GM19035 (cell line): ENCODE measurements at regions not wholly inside any gene's neighbourhood (a gene's known extent, or its start where the extent isn't known, plus 50 kb on each side); places are given as distances from the start of the nearest gene placed in this dataset.

ENCODE experiments used
- ATAC-seq: cut with Tn5 transposase; IDR thresholded peaks from one replicate; pipeline ENCODE4 v1.9.1; 2021; ENCODE audit not compliant: unreplicated experiment

- no peak for ATAC-seq
These were observed 171.7 kb downstream of the ATPSCKMT start for GRCh38 chr5:10077791-10078545.

GRCh38 chr5:10073441-10074104 lies 176.1 kb downstream of the ATPSCKMT start:
- ATAC-seq: no peak

- peak; percentile 53 for ATAC-seq
These were observed 179.9 kb downstream of the ATPSCKMT start for GRCh38 chr5:10069637-10070313.

GRCh38 chr5:10065428-10066000 lies 184.2 kb downstream of the ATPSCKMT start:
- no peak for ATAC-seq

- ATAC-seq: no peak
These were observed 185.0 kb downstream of the ATPSCKMT start for GRCh38 chr5:10064546-10065195.

- ATAC-seq: no peak
These were observed 185.7 kb downstream of the ATPSCKMT start for GRCh38 chr5:10063997-10064396.

GRCh38 chr5:10059980-10060379 lies 189.7 kb downstream of the ATPSCKMT start:
- ATAC-seq: no peak

- no peak for ATAC-seq
These were observed 190.1 kb downstream of the ATPSCKMT start for GRCh38 chr5:10059556-10059955.

GRCh38 chr5:10057356-10057755 lies 192.3 kb downstream of the ATPSCKMT start:
- ATAC-seq: no peak

GRCh38 chr5:10056228-10056760 lies 193.4 kb downstream of the ATPSCKMT start:
- ATAC-seq: no peak

- ATAC-seq: no peak
These were observed 199.7 kb downstream of the ATPSCKMT start for GRCh38 chr5:10049858-10050455.

- ATAC-seq: no peak
These were observed 203.0 kb downstream of the ATPSCKMT start for GRCh38 chr5:10046676-10047075.

- no peak for ATAC-seq
These were observed 204.3 kb downstream of the ATPSCKMT start for GRCh38 chr5:10045376-10045775.

- no peak for ATAC-seq
These were observed 213.4 kb downstream of the ATPSCKMT start for GRCh38 chr5:10036136-10036815.

GRCh38 chr5:10034001-10034400 lies 215.7 kb downstream of the ATPSCKMT start:
- ATAC-seq: no peak

GRCh38 chr5:10031817-10032216 lies 217.9 kb downstream of the ATPSCKMT start:
- ATAC-seq: no peak

GRCh38 chr5:10030219-10030831 lies 219.4 kb downstream of the ATPSCKMT start:
- ATAC-seq: no peak

- no peak for ATAC-seq
These were observed 226.2 kb downstream of the ATPSCKMT start for GRCh38 chr5:10023494-10023893.

GRCh38 chr5:10021248-10021647 lies 228.4 kb downstream of the ATPSCKMT start:
- no peak for ATAC-seq
